Brain microvascular endothelial cell (primary cell): ENCODE measurements at regions not wholly inside any gene's neighbourhood (a gene's known extent, or its start where the extent isn't known, plus 50 kb on each side); places are given as distances from the start of the nearest gene placed in this dataset.
"Not testable (repeated sequence)": the region's sequence is repeated elsewhere in the genome, so short reads cannot be mapped to it uniquely, and the experiment has no call there.

Experiments
- DNase-seq: peaks from one replicate; pipeline ENCODE4 v3.0.0-alpha.2; 2020
- H3K27ac ChIP-seq: fragments of 250-450 bp; sonication (Bioruptor Pico); 2 replicates; pipeline ENCODE4 v1.5.1; 2020; ENCODE audit warnings: mild to moderate bottlenecking, moderate library complexity
- H3K27me3 ChIP-seq: fragments of 250-450 bp; sonication (Bioruptor Pico); replicated peaks from 2 replicates; pipeline ENCODE4 v1.5.1; 2020; ENCODE audit warnings: mild to moderate bottlenecking
- H3K36me3 ChIP-seq: fragments of 250-450 bp; sonication (Bioruptor Pico); replicated peaks from 2 replicates; pipeline ENCODE4 v1.5.1; 2020; ENCODE audit warnings: mild to moderate bottlenecking
- H3K4me3 ChIP-seq: 2 replicates; pipeline ENCODE4 v1.5.1; 2011; ENCODE audit warnings: low read depth, mild to moderate bottlenecking, control low read depth, low read length, moderate library complexity
- in situ Hi-C: cut with HindIII; loops from 2 replicates; pipeline ENCODE4 v1.10.0; 2017; ENCODE audit warnings: low sequenced_read_pairs, low pct_ligation_motif_present
- TF ChIP-seq, protein P1 (sequence below): IDR thresholded peaks from 2 replicates; pipeline ENCODE4 v1.5.1; 2011; ENCODE audit warnings: low read depth, mild to moderate bottlenecking, moderate library complexity, low read length, control low read depth, inconsistent platforms; ENCODE audit errors: missing control alignments

GRCh38 chr5:57741336-57741735, 258.7 kb upstream of the ACTBL2 start:
- peak overlapping the region; percentile 18 for H3K27ac ChIP-seq
- DNase-seq: no peak
- no peaks in the 10 kb centered on the region for H3K27me3 ChIP-seq
- TF ChIP-seq, protein P1, sequence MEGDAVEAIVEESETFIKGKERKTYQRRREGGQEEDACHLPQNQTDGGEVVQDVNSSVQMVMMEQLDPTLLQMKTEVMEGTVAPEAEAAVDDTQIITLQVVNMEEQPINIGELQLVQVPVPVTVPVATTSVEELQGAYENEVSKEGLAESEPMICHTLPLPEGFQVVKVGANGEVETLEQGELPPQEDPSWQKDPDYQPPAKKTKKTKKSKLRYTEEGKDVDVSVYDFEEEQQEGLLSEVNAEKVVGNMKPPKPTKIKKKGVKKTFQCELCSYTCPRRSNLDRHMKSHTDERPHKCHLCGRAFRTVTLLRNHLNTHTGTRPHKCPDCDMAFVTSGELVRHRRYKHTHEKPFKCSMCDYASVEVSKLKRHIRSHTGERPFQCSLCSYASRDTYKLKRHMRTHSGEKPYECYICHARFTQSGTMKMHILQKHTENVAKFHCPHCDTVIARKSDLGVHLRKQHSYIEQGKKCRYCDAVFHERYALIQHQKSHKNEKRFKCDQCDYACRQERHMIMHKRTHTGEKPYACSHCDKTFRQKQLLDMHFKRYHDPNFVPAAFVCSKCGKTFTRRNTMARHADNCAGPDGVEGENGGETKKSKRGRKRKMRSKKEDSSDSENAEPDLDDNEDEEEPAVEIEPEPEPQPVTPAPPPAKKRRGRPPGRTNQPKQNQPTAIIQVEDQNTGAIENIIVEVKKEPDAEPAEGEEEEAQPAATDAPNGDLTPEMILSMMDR: no peak
- H3K36me3 ChIP-seq: no peaks in the 10 kb centered on the region
- no peak overlapping the region for H3K4me3 ChIP-seq
- in situ Hi-C loops: no loop called here

- Histone ChIP-seq H3K36me3 (no peaks in the 10 kb centered on the region), H3K27me3 (no peaks in the 10 kb centered on the region), H3K4me3 (no peak overlapping the region), H3K27ac (no peak overlapping the region)
- DNase-seq: no peak
- TF ChIP-seq, protein P1: no peak
- in situ Hi-C loops: no loop called here
These were observed 256.2 kb upstream of the ACTBL2 start for GRCh38 chr5:57738787-57739186.

- no peaks in the 10 kb centered on the region for H3K36me3 ChIP-seq
- TF ChIP-seq, protein P1: no peak
- no peaks in the 10 kb centered on the region for H3K27me3 ChIP-seq
- no peak overlapping the region for H3K27ac ChIP-seq
- no peak for DNase-seq
- in situ Hi-C loops: no loop called here
- no peak overlapping the region for H3K4me3 ChIP-seq
These were observed 255.7 kb upstream of the ACTBL2 start for GRCh38 chr5:57738301-57738700.

GRCh38 chr5:57736716-57737115, 254.1 kb upstream of the ACTBL2 start:
- Histone ChIP-seq H3K27ac (peak overlapping the region; percentile 86), H3K36me3 (no peaks in the 10 kb centered on the region), H3K4me3 (no peak overlapping the region), H3K27me3 (no peaks in the 10 kb centered on the region)
- TF ChIP-seq, protein P1: no peak
- DNase-seq: no peak
- in situ Hi-C loops: no loop called here

GRCh38 chr5:57735279-57736153, 252.9 kb upstream of the ACTBL2 start:
- H3K27me3 ChIP-seq, in situ Hi-C loops, H3K36me3 ChIP-seq, H3K4me3 ChIP-seq: not testable (repeated sequence)
- peak; percentile 86 for DNase-seq
- H3K27ac ChIP-seq: peak overlapping the region; percentile 86

- TF ChIP-seq, protein P1: no peak
- Histone ChIP-seq H3K27ac (peak overlapping the region; percentile 7), H3K4me3 (no peak overlapping the region), H3K36me3 (no peaks in the 10 kb centered on the region), H3K27me3 (no peaks in the 10 kb centered on the region)
- in situ Hi-C loops: no loop called here
- DNase-seq: no peak
These were observed 251.7 kb upstream of the ACTBL2 start for GRCh38 chr5:57734296-57734695.
